ENCODE measurements at regions not wholly inside any gene's neighbourhood (a gene's known extent, or its start where the extent isn't known, plus 50 kb on each side); places are given as distances from the start of the nearest gene placed in this dataset.
A peak's percentile ranks its signal among the peaks of the same experiment; 100 is the strongest.

GRCh38 chr4:180832073-180832472 is 1411.1 kb upstream of the TENM3 start:
- no peak for TF ChIP-seq POLR2A (IDR thresholded peaks at IDR 0.05; ENCODE audit: borderline replicate concordance, extremely low read depth, insufficient read depth, insufficient read length)
- TF ChIP-seq, protein P1, sequence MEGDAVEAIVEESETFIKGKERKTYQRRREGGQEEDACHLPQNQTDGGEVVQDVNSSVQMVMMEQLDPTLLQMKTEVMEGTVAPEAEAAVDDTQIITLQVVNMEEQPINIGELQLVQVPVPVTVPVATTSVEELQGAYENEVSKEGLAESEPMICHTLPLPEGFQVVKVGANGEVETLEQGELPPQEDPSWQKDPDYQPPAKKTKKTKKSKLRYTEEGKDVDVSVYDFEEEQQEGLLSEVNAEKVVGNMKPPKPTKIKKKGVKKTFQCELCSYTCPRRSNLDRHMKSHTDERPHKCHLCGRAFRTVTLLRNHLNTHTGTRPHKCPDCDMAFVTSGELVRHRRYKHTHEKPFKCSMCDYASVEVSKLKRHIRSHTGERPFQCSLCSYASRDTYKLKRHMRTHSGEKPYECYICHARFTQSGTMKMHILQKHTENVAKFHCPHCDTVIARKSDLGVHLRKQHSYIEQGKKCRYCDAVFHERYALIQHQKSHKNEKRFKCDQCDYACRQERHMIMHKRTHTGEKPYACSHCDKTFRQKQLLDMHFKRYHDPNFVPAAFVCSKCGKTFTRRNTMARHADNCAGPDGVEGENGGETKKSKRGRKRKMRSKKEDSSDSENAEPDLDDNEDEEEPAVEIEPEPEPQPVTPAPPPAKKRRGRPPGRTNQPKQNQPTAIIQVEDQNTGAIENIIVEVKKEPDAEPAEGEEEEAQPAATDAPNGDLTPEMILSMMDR (IDR thresholded peaks at IDR 0.05 in 2 of 3, conservative IDR thresholded peaks at IDR 0.05 in 1 of 3; ENCODE audit: borderline replicate concordance in 1 of 3, insufficient read depth in 1 of 3, low read depth in 2 of 3, low read length in 2 of 3): peak in 2 of 3 experiments; percentile 42 to 52; a peak in 3 of 6 replicates
- TF ChIP-seq EZH2 (IDR thresholded peaks at IDR 0.05): no peak
- TF ChIP-seq EZH2phosphoT487 (IDR thresholded peaks at IDR 0.05; ENCODE audit: borderline replicate concordance): no peak
- TF ChIP-seq ZNF274 (IDR thresholded peaks at IDR 0.05; ENCODE audit: low read depth, low read length): no peak
- no peak for TF ChIP-seq ZFX (IDR thresholded peaks at IDR 0.05)
- TF ChIP-seq SRF (IDR thresholded peaks at IDR 0.05; ENCODE audit: low read depth): no peak
- TF ChIP-seq POLR2AphosphoS5 (IDR thresholded peaks at IDR 0.05; ENCODE audit: low read depth, low read length): no peak
- TF ChIP-seq RAD21 (IDR thresholded peaks at IDR 0.05; ENCODE audit: low read depth): no peak
- no peak for TF ChIP-seq REST (IDR thresholded peaks at IDR 0.05; ENCODE audit: low read depth)
- TF ChIP-seq, protein P2, sequence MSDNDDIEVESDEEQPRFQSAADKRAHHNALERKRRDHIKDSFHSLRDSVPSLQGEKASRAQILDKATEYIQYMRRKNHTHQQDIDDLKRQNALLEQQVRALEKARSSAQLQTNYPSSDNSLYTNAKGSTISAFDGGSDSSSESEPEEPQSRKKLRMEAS (IDR thresholded peaks at IDR 0.05): no peak
- TF ChIP-seq JUND (IDR thresholded peaks at IDR 0.05): no peak
- no peak for TF ChIP-seq SP1 (IDR thresholded peaks at IDR 0.05; ENCODE audit: low read depth)

All from HCT116 (cell line).